ENCODE measurements at regions not wholly inside any gene's neighbourhood (a gene's known extent, or its start where the extent isn't known, plus 50 kb on each side); places are given as distances from the start of the nearest gene placed in this dataset.
A peak's percentile ranks its signal among the peaks of the same experiment; 100 is the strongest.

GRCh38 chr2:10520154-10520553, 72.0 kb upstream of the ODC1 start:
- H3K27ac ChIP-seq (ENCODE audit: low read length): no peak overlapping the region
- DNase-seq (no peak), ATAC-seq (ENCODE audit: insufficient read depth, low read depth) (no peak)
- TF ChIP-seq EZH2 (IDR thresholded peaks at IDR 0.05; ENCODE audit: borderline replicate concordance, low read depth, low read length, severe bottlenecking) (no peak), CTCF (IDR thresholded peaks at IDR 0.05; ENCODE audit: borderline replicate concordance, extremely low read depth, low read length, poor library complexity, severe bottlenecking) (peak; percentile 42)
- H3K79me2 ChIP-seq (ENCODE audit: insufficient read depth, low read length): no peaks in the 10 kb centered on the region
- H2AFZ ChIP-seq (ENCODE audit: low read depth, low read length): no peak overlapping the region
- no peaks in the 10 kb centered on the region for H3K4me1 ChIP-seq (ENCODE audit: insufficient read depth, low read length)
- H3K9me3 ChIP-seq (ENCODE audit: insufficient read depth, low read length, severe bottlenecking): peaks cover 15% of the 10 kb centered on the region
- H3K36me3 ChIP-seq (ENCODE audit: insufficient read depth, low read length): no peaks in the 10 kb centered on the region
- no peak overlapping the region for H3K4me2 ChIP-seq (ENCODE audit: insufficient read depth, low read length)
- H3K9ac ChIP-seq (ENCODE audit: low read depth, low read length): no peak overlapping the region
- H3K27me3 ChIP-seq (ENCODE audit: insufficient read depth, low read length, poor library complexity): no peaks in the 10 kb centered on the region
- no peak overlapping the region for H3K4me3 ChIP-seq (ENCODE audit: low read depth in 1 of 2, low read length in 2 of 2)
- H4K20me1 ChIP-seq (ENCODE audit: insufficient read depth, low read length): no peaks in the 10 kb centered on the region

- DNase-seq (no peak), ATAC-seq (ENCODE audit: insufficient read depth, low read depth) (no peak)
- H3K4me3 ChIP-seq (ENCODE audit: low read depth in 1 of 2, low read length in 2 of 2): no peak overlapping the region
- no peaks in the 10 kb centered on the region for H3K27me3 ChIP-seq (ENCODE audit: insufficient read depth, low read length, poor library complexity)
- H3K4me1 ChIP-seq (ENCODE audit: insufficient read depth, low read length): no peaks in the 10 kb centered on the region
- H4K20me1 ChIP-seq (ENCODE audit: insufficient read depth, low read length): no peaks in the 10 kb centered on the region
- no peak overlapping the region for H2AFZ ChIP-seq (ENCODE audit: low read depth, low read length)
- TF ChIP-seq EZH2 (IDR thresholded peaks at IDR 0.05; ENCODE audit: borderline replicate concordance, low read depth, low read length, severe bottlenecking) (no peak), CTCF (IDR thresholded peaks at IDR 0.05; ENCODE audit: borderline replicate concordance, extremely low read depth, low read length, poor library complexity, severe bottlenecking) (no peak)
- H3K4me2 ChIP-seq (ENCODE audit: insufficient read depth, low read length): no peak overlapping the region
- H3K9ac ChIP-seq (ENCODE audit: low read depth, low read length): no peak overlapping the region
- H3K9me3 ChIP-seq (ENCODE audit: insufficient read depth, low read length, severe bottlenecking): peaks cover 23% of the 10 kb centered on the region
- no peaks in the 10 kb centered on the region for H3K36me3 ChIP-seq (ENCODE audit: insufficient read depth, low read length)
- H3K27ac ChIP-seq (ENCODE audit: low read length): no peak overlapping the region
- no peaks in the 10 kb centered on the region for H3K79me2 ChIP-seq (ENCODE audit: insufficient read depth, low read length)
Measured at GRCh38 chr2:10519394-10519740, 71.2 kb upstream of the ODC1 start.

GRCh38 chr2:10518470-10519393, 70.6 kb upstream of the ODC1 start:
- Histone ChIP-seq H3K4me3 (ENCODE audit: low read depth in 1 of 2, low read length in 2 of 2) (no peak overlapping the region), H3K79me2 (ENCODE audit: insufficient read depth, low read length) (no peaks in the 10 kb centered on the region), H3K4me2 (ENCODE audit: insufficient read depth, low read length) (no peak overlapping the region), H3K36me3 (ENCODE audit: insufficient read depth, low read length) (no peaks in the 10 kb centered on the region), H3K27ac (ENCODE audit: low read length) (no peak overlapping the region), H3K27me3 (ENCODE audit: insufficient read depth, low read length, poor library complexity) (no peaks in the 10 kb centered on the region), H3K4me1 (ENCODE audit: insufficient read depth, low read length) (no peaks in the 10 kb centered on the region), H3K9me3 (ENCODE audit: insufficient read depth, low read length, severe bottlenecking) (peaks cover 26% of the 10 kb centered on the region), H3K9ac (ENCODE audit: low read depth, low read length) (no peak overlapping the region), H4K20me1 (ENCODE audit: insufficient read depth, low read length) (no peaks in the 10 kb centered on the region), H2AFZ (ENCODE audit: low read depth, low read length) (no peak overlapping the region)
- ATAC-seq (ENCODE audit: insufficient read depth, low read depth) (peak; percentile 20; the same call in 1 of the 3 replicates), DNase-seq (no peak)
- TF ChIP-seq CTCF (IDR thresholded peaks at IDR 0.05; ENCODE audit: borderline replicate concordance, extremely low read depth, low read length, poor library complexity, severe bottlenecking): no peak
- TF ChIP-seq EZH2 (IDR thresholded peaks at IDR 0.05; ENCODE audit: borderline replicate concordance, low read depth, low read length, severe bottlenecking): no peak
